Mesendoderm (in vitro differentiated cells): ENCODE measurements at regions not wholly inside any gene's neighbourhood (a gene's known extent, or its start where the extent isn't known, plus 50 kb on each side); places are given as distances from the start of the nearest gene placed in this dataset.

Experiments used
- DNase-seq: peaks from one replicate; pipeline ENCODE4 v3.0.0; 2013
- H2AK5ac ChIP-seq: 2 replicates; pipeline ENCODE4 v1.6.1; 2013; ENCODE audit warnings: low read length, inconsistent platforms
- H2BK120ac ChIP-seq: 2 replicates; pipeline ENCODE4 v1.6.1; 2013; ENCODE audit warnings: low read depth, mild to moderate bottlenecking, low read length, moderate library complexity, mixed read lengths
- H2BK15ac ChIP-seq: replicated peaks from 2 replicates; pipeline ENCODE4 v1.6.1; 2013; ENCODE audit warnings: low read depth, mild to moderate bottlenecking, moderate library complexity
- H2BK5ac ChIP-seq: 2 replicates; pipeline ENCODE4 v1.6.1; 2013; ENCODE audit warnings: low read length, inconsistent platforms
- H3K18ac ChIP-seq: 2 replicates; pipeline ENCODE4 v1.6.1; 2013; ENCODE audit warnings: mild to moderate bottlenecking, low read length, mixed read lengths
- H3K23ac ChIP-seq: one replicate; pipeline ENCODE4 v1.6.1; 2013; ENCODE audit warnings: low read length
- H3K27ac ChIP-seq: 2 replicates; pipeline ENCODE4 v1.5.1; 2013; ENCODE audit warnings: low read depth, mild to moderate bottlenecking, inconsistent platforms, low read length, moderate library complexity
- H3K27me3 ChIP-seq: 2 replicates; pipeline ENCODE4 v1.6.1; 2013; ENCODE audit warnings: low read length, control low read depth, mild to moderate bottlenecking, inconsistent platforms; ENCODE audit not compliant: insufficient read depth, poor library complexity
- H3K36me3 ChIP-seq: 2 replicates; pipeline ENCODE4 v1.6.1; 2013; ENCODE audit warnings: low read length, inconsistent platforms; ENCODE audit not compliant: control insufficient read depth, insufficient read depth
- H3K4ac ChIP-seq: one replicate; pipeline ENCODE4 v1.6.1; 2013; ENCODE audit warnings: low read depth, mild to moderate bottlenecking, low read length, moderate library complexity
- H3K4me1 ChIP-seq: 2 replicates; pipeline ENCODE4 v1.6.1; 2013; ENCODE audit warnings: low read depth, low read length, inconsistent platforms; ENCODE audit not compliant: control insufficient read depth
- H3K4me2 ChIP-seq: 2 replicates; pipeline ENCODE4 v1.6.1; 2013; ENCODE audit warnings: low read length
- H3K4me3 ChIP-seq: 2 replicates; pipeline ENCODE4 v1.5.1; 2013; ENCODE audit warnings: mild to moderate bottlenecking, low read length
- H3K56ac ChIP-seq: one replicate; pipeline ENCODE4 v1.6.1; 2013; ENCODE audit warnings: low read length
- H3K79me1 ChIP-seq: 2 replicates; pipeline ENCODE4 v1.6.1; 2013; ENCODE audit warnings: low read length, inconsistent platforms
- H3K79me2 ChIP-seq: 2 replicates; pipeline ENCODE4 v1.6.1; 2013; ENCODE audit warnings: mild to moderate bottlenecking, low read length; ENCODE audit not compliant: control insufficient read depth, insufficient read depth
- H3K9ac ChIP-seq: 2 replicates; pipeline ENCODE4 v1.6.1; 2013; ENCODE audit warnings: low read length, inconsistent platforms
- H4K5ac ChIP-seq: one replicate; pipeline ENCODE4 v1.6.1; 2013; ENCODE audit warnings: low read length
- H4K8ac ChIP-seq: one replicate; pipeline ENCODE4 v1.6.1; 2013; ENCODE audit warnings: low read depth, mild to moderate bottlenecking, control low read depth, low read length, moderate library complexity
- WGBS: extraction: QIAGEN DNeasy Blood & Tissue Kit; methylation state at CpG from one replicate; pipeline ENCODE4 v1.1.7; 2013; ENCODE audit warnings: low lambda C conversion rate, missing lambda C conversion rate; ENCODE audit not compliant: insufficient coverage; ENCODE audit errors: extremely low coverage; 5-methylcytosine and 5-hydroxymethylcytosine counted together

- no peak overlapping the region for H2AK5ac ChIP-seq
- H3K56ac ChIP-seq = no peak overlapping the region
- no peak overlapping the region for H3K4ac ChIP-seq
- no peak overlapping the region for H3K9ac ChIP-seq
- H3K79me1 ChIP-seq = no peaks in the 10 kb centered on the region
- H2BK120ac ChIP-seq = no peak overlapping the region
- no peaks in the 10 kb centered on the region for H3K4me1 ChIP-seq
- no peak overlapping the region for H3K27ac ChIP-seq
- no peak overlapping the region for H3K4me3 ChIP-seq
- no peaks in the 10 kb centered on the region for H3K36me3 ChIP-seq
- H2BK5ac ChIP-seq = no peak overlapping the region
- H3K27me3 ChIP-seq = no peaks in the 10 kb centered on the region
- DNase-seq = no peak
- no peak overlapping the region for H3K4me2 ChIP-seq
- no peak overlapping the region for H4K5ac ChIP-seq
- WGBS = no CpG with 5 or more reads among the region's 5 CpGs
- no peak overlapping the region for H3K23ac ChIP-seq
- H3K18ac ChIP-seq = no peak overlapping the region
- H4K8ac ChIP-seq = no peak overlapping the region
- H3K79me2 ChIP-seq = no peaks in the 10 kb centered on the region
- no peak overlapping the region for H2BK15ac ChIP-seq
Observed at GRCh38 chr1:112056354-112056753, 66.9 kb upstream of the KCND3 start.

DNA sequence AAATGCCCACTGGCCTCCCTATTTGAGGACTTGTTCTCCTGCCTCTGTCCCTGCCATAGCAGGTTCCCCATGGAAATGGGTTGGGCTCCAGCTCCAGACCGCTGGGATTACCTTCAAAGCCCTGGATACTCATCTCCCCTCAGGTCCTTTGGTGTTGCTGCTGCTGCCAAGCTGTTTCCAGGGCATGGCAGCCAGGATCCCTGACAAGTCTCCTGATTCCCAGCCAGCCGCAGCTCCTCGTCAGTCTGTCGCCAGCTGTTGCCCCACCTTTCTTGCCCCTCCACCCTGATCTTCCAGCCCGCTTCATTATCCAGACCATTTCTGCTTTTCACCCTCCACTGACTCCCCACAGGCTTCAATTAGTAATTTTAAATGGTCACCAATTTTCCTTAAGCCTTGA, 68.3 kb upstream of the KCND3 start:
- H4K8ac ChIP-seq = no peak overlapping the region
- H2BK120ac ChIP-seq = no peak overlapping the region
- H3K4ac ChIP-seq = no peak overlapping the region
- H2BK5ac ChIP-seq = no peak overlapping the region
- no peak overlapping the region for H3K9ac ChIP-seq
- H3K4me3 ChIP-seq = no peak overlapping the region
- H3K27ac ChIP-seq = no peak overlapping the region
- no peaks in the 10 kb centered on the region for H3K27me3 ChIP-seq
- no peak for DNase-seq
- no peak overlapping the region for H4K5ac ChIP-seq
- no peak overlapping the region for H3K18ac ChIP-seq
- H3K79me1 ChIP-seq = no peaks in the 10 kb centered on the region
- no peak overlapping the region for H3K23ac ChIP-seq
- H3K79me2 ChIP-seq = no peaks in the 10 kb centered on the region
- no peak overlapping the region for H2AK5ac ChIP-seq
- H2BK15ac ChIP-seq = no peak overlapping the region
- H3K4me2 ChIP-seq = no peak overlapping the region
- H3K36me3 ChIP-seq = no peaks in the 10 kb centered on the region
- H3K56ac ChIP-seq = no peak overlapping the region
- WGBS = no CpG with 5 or more reads among the region's 5 CpGs
- no peaks in the 10 kb centered on the region for H3K4me1 ChIP-seq

- Histone ChIP-seq H3K56ac (no peak overlapping the region), H3K27me3 (no peaks in the 10 kb centered on the region), H3K23ac (no peak overlapping the region), H3K79me1 (no peaks in the 10 kb centered on the region), H2AK5ac (no peak overlapping the region), H2BK5ac (no peak overlapping the region), H3K4me2 (no peak overlapping the region), H4K5ac (no peak overlapping the region), H4K8ac (no peak overlapping the region), H3K4ac (no peak overlapping the region), H3K9ac (no peak overlapping the region), H3K4me3 (no peak overlapping the region), H2BK120ac (no peak overlapping the region), H3K18ac (no peak overlapping the region), H3K36me3 (no peaks in the 10 kb centered on the region), H2BK15ac (no peak overlapping the region), H3K27ac (no peak overlapping the region), H3K4me1 (no peaks in the 10 kb centered on the region), H3K79me2 (no peaks in the 10 kb centered on the region)
- peak; percentile 51 for DNase-seq
- WGBS = no CpG with 5 or more reads among the region's 7 CpGs
Observed at GRCh38 chr1:112058815-112059450, 69.5 kb upstream of the KCND3 start.

DNA sequence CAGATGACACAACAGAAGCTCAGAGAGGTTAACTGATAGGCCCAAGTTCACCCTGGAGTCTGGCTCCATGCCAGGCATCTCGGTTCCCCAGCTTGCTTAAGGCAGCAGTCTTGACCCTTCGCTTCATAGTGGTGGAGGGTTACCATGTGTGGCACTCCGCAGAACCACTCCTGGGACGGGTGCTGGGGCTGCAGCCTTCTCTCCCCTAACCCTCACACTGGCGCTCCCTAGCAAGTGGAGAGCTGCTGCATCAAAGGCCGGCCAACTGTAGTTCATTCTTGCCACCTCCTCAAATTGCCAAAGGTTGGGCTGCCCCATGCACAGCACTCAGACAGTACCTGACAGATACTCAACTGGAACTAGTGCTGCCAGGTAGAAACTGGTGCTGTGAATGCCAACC, 70.2 kb upstream of the KCND3 start:
- Histone ChIP-seq H3K9ac (no peak overlapping the region), H3K4me2 (no peak overlapping the region), H3K27me3 (no peaks in the 10 kb centered on the region), H3K79me1 (no peaks in the 10 kb centered on the region), H2BK120ac (no peak overlapping the region), H2BK15ac (no peak overlapping the region), H3K4ac (no peak overlapping the region), H3K79me2 (no peaks in the 10 kb centered on the region), H2AK5ac (no peak overlapping the region), H3K23ac (no peak overlapping the region), H4K8ac (no peak overlapping the region), H3K56ac (no peak overlapping the region), H3K4me1 (no peaks in the 10 kb centered on the region), H3K4me3 (no peak overlapping the region), H2BK5ac (no peak overlapping the region), H3K18ac (no peak overlapping the region), H4K5ac (no peak overlapping the region), H3K36me3 (no peaks in the 10 kb centered on the region), H3K27ac (no peak overlapping the region)
- no CpG with 5 or more reads among the region's 6 CpGs for WGBS
- DNase-seq = no peak

DNA sequence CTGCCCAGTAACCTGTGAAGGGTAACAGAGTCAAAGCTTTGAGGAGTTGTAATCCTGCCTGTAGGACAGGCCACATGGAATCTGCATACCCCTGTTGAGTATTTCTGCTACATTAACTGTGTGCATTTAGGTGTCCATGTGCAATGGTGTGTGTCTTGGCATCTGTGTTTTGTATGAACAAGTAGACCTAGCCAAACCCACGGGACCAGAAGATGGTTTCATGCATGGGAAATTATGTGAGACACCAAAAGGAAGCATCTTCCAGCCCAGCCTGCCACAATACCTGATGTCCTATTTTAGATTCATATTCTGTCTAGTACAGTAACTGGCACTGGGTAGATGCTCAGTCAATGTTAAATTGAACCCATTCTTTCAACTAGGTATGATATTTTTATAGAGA, 70.8 kb upstream of the KCND3 start:
- no CpG with 5 or more reads among the region's 1 CpG for WGBS
- no peak overlapping the region for H3K18ac ChIP-seq
- H3K4me1 ChIP-seq = no peaks in the 10 kb centered on the region
- H4K8ac ChIP-seq = no peak overlapping the region
- H3K27ac ChIP-seq = no peak overlapping the region
- no peak for DNase-seq
- H3K36me3 ChIP-seq = no peaks in the 10 kb centered on the region
- no peak overlapping the region for H2AK5ac ChIP-seq
- H2BK5ac ChIP-seq = no peak overlapping the region
- no peak overlapping the region for H3K56ac ChIP-seq
- no peak overlapping the region for H4K5ac ChIP-seq
- H3K27me3 ChIP-seq = no peaks in the 10 kb centered on the region
- no peak overlapping the region for H2BK120ac ChIP-seq
- no peak overlapping the region for H3K4ac ChIP-seq
- no peak overlapping the region for H3K4me3 ChIP-seq
- H3K23ac ChIP-seq = no peak overlapping the region
- no peak overlapping the region for H3K4me2 ChIP-seq
- H3K79me1 ChIP-seq = no peaks in the 10 kb centered on the region
- no peak overlapping the region for H3K9ac ChIP-seq
- H2BK15ac ChIP-seq = no peak overlapping the region
- H3K79me2 ChIP-seq = no peaks in the 10 kb centered on the region

- Histone ChIP-seq H4K8ac (no peak overlapping the region), H3K56ac (no peak overlapping the region), H3K18ac (no peak overlapping the region), H2AK5ac (no peak overlapping the region), H2BK15ac (no peak overlapping the region), H3K23ac (no peak overlapping the region), H2BK120ac (no peak overlapping the region), H3K79me1 (no peaks in the 10 kb centered on the region), H3K4me1 (no peaks in the 10 kb centered on the region), H4K5ac (no peak overlapping the region), H3K9ac (no peak overlapping the region), H3K4me2 (no peak overlapping the region), H3K36me3 (no peaks in the 10 kb centered on the region), H3K4me3 (no peak overlapping the region), H3K4ac (no peak overlapping the region), H3K27me3 (no peaks in the 10 kb centered on the region), H2BK5ac (no peak overlapping the region), H3K79me2 (no peaks in the 10 kb centered on the region), H3K27ac (no peak overlapping the region)
- no peak for DNase-seq
- no CpG with 5 or more reads among the region's 5 CpGs for WGBS
Observed at GRCh38 chr1:112061056-112061455, 71.6 kb upstream of the KCND3 start.
